Activated naive CD4-positive, alpha-beta T cell treated with anti-CD3 and anti-CD28 coated beads, Interleukin-2, amount 50 U/mL, for 16 hours (primary cell): ENCODE measurements at regions not wholly inside any gene's neighbourhood (a gene's known extent, or its start where the extent isn't known, plus 50 kb on each side); places are given as distances from the start of the nearest gene placed in this dataset.

Experiments
- DNase-seq: peaks from one replicate; pipeline ENCODE4 v3.0.0-alpha.2; 2020

GRCh38 chr2:158049129-158049855 lies 52.4 kb upstream of the UPP2 start:
- DNase-seq = no peak

GRCh38 chr2:158048327-158048726 lies 53.3 kb upstream of the UPP2 start:
- no peak for DNase-seq

GRCh38 chr2:158047156-158047611 lies 54.5 kb upstream of the UPP2 start:
- no peak for DNase-seq

GRCh38 chr2:158046121-158046880 lies 55.4 kb upstream of the UPP2 start:
- DNase-seq = no peak

GRCh38 chr2:158045362-158045761 lies 56.3 kb upstream of the UPP2 start:
- no peak for DNase-seq

GRCh38 chr2:158043181-158043948 lies 58.3 kb upstream of the UPP2 start:
- DNase-seq = no peak

- no peak for DNase-seq
Measured at GRCh38 chr2:158042666-158043065, 59.0 kb upstream of the UPP2 start.

- no peak for DNase-seq
Measured at GRCh38 chr2:158042245-158042644, 59.4 kb upstream of the UPP2 start.

- DNase-seq = no peak
Measured at GRCh38 chr2:158041400-158041799, 60.3 kb upstream of the UPP2 start.

GRCh38 chr2:158038901-158039300 lies 62.8 kb upstream of the UPP2 start:
- no peak for DNase-seq

- no peak for DNase-seq
Measured at GRCh38 chr2:158034198-158034866, 67.3 kb upstream of the UPP2 start.

- DNase-seq = no peak
Measured at GRCh38 chr2:158031371-158031770, 70.3 kb upstream of the UPP2 start.

- DNase-seq = no peak
Measured at GRCh38 chr2:158025255-158025996, 76.2 kb upstream of the UPP2 start.

GRCh38 chr2:158024288-158024898 lies 77.3 kb upstream of the UPP2 start:
- peak; percentile 62 for DNase-seq

- DNase-seq = no peak
Measured at GRCh38 chr2:158022888-158023287, 78.8 kb upstream of the UPP2 start.

GRCh38 chr2:158021226-158021625 lies 80.5 kb upstream of the UPP2 start:
- DNase-seq = no peak

- DNase-seq = peak; percentile 21
Measured at GRCh38 chr2:158015428-158016076, 86.1 kb upstream of the UPP2 start.

- DNase-seq = no peak
Measured at GRCh38 chr2:158013891-158014290, 87.8 kb upstream of the UPP2 start.

- DNase-seq = no peak
Measured at GRCh38 chr2:158011055-158011771, 90.5 kb upstream of the UPP2 start.

GRCh38 chr2:158009399-158009798 lies 92.3 kb upstream of the UPP2 start:
- no peak for DNase-seq
